CD4-positive, alpha-beta T cell treated with Interleukin-15 for 1 hour (primary cell): ENCODE measurements at regions not wholly inside any gene's neighbourhood (a gene's known extent, or its start where the extent isn't known, plus 50 kb on each side); places are given as distances from the start of the nearest gene placed in this dataset.

Experiments
- DNase-seq: peaks from one replicate; pipeline ENCODE4 v3.0.0-alpha.2; 2020

GRCh38 chr17:72262766-72263165 is 141.9 kb downstream of the SOX9 start:
- no peak for DNase-seq

DNA sequence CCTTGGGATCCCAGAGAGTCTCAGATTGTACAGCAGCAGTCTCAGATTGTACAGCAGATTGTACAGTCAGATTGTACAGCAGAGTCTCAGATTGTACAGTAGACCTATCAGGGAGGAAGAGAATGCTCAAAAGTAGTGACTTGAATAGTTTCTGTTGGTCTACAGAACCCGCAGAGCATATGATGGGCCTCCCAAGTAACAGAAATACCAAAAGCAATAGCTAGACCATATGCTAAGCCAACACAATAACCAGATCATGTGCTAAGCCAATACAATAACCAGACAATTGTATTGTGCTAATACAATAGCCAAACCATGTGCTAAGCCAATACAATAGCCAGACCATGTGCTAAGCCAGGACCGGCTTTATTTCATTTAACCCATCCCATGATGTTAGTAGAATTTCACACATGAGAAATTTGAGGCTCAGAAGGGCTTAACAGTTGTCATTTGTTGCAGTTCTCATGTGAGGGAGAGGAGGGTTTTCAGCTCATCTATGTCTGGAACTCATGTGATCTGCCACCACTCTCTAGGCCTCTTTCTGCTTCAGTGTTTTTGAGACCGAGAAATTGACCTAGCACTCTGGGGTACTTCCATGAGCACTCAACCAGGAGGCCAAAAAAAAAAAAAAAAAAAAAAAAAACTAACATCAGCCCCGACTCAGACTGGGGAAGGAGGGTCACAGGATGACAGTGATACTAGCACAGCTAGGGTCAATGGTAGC is 144.0 kb downstream of the SOX9 start:
- no peak for DNase-seq

GRCh38 chr17:72266112-72266775 is 145.4 kb downstream of the SOX9 start:
- no peak for DNase-seq

DNA sequence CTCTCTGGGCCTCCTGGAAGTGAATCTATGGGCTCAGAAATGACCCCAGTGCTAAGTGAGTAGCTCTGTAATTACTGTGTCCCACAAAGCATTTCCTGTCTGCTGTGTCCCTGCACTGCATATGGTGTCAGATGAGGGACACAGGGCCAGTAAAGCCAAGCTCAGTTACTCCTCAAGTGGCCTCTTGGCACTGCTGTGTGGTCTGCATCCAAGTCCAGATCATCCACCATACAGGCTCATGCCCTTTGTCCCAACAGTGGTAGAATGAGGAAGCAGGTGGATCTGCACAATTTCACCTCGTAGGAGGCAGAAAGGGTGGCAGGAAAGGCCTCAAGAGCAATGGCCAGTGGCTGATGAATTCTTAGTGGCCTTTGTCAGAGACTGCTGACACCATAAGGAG is 146.8 kb downstream of the SOX9 start:
- DNase-seq = no peak

GRCh38 chr17:72268431-72268830 is 147.6 kb downstream of the SOX9 start:
- no peak for DNase-seq

- no peak for DNase-seq
These were observed 149.6 kb downstream of the SOX9 start for GRCh38 chr17:72270273-72270924.

- DNase-seq = no peak
These were observed 150.8 kb downstream of the SOX9 start for GRCh38 chr17:72271603-72272002.

DNA sequence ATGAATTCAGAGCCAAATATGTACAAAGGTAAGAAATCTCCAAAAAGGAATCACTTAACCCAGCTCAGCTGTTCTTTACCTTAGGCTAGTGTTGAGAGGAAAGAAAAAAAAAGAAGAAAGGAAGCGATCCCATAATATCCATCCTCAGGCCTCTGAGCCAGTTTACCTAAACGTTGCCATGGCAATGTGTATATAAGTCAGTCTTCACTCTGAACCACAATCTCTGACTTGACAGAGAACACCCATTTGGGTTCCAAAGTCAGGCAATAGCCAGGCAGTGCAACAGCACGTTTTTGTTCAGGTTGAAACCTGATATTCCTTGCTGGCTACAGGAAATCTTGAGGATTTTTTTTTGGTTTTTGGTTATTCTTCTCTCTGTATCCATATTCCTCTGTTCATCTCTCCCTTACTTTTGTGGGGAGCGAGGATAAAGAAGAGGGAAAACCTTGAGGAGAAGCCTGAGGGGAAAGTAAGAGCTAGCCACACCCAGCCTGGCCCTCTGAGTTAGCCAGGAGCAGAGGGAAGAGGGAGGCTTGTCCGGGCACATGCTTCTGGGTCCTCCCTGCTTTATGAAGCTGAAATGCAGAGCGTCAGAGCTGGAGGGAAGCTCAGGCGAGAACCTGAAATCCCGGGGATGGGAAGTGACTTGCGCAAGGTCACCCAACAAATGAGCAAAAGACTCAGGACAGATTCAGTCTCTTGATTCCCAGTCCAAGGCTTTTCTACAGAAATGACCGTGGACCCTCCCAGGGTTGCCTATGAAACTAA is 152.7 kb downstream of the SOX9 start:
- DNase-seq = no peak

DNA sequence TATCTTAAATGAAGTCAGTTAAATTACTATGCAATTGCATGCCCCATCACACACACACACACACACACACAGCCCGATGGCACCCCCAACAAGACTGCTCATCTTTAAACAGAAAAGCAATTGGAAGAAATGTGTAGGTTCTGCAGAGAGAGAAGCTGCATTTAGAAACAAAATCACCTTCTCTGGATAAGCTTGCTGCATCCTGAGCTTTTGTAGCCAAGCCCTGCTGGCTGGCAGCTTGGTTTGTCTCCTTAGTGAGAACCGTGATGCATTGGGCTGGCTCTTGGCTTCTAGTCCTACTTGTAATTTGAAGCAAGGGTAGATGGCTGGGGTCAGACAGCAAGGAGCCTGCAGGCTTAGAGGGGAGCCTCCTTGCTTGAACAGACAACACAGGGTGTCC is 153.8 kb downstream of the SOX9 start:
- DNase-seq = no peak

GRCh38 chr17:72280881-72281280 is 160.1 kb downstream of the SOX9 start:
- no peak for DNase-seq

- no peak for DNase-seq
These were observed 161.7 kb downstream of the SOX9 start for GRCh38 chr17:72282439-72283029.

DNA sequence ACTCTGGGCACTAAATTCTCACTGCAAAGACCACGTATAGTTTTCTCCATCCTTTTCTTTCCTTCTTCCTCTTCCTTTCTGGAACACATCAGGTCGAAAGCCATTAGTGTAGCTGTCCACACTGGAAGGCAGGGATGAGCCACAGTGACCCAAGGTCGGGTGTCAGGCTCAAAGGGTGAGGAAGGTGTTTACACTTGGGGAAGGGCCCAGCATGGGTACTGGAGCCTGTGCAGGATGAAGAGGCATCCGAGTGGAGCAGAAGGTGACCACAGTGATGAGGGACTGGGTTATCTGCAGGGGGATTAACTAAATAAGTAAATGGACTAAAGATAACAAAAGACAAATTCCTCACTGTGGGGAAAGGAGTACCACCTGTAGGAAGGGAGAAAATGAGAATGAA is 164.0 kb downstream of the SOX9 start:
- no peak for DNase-seq

DNA sequence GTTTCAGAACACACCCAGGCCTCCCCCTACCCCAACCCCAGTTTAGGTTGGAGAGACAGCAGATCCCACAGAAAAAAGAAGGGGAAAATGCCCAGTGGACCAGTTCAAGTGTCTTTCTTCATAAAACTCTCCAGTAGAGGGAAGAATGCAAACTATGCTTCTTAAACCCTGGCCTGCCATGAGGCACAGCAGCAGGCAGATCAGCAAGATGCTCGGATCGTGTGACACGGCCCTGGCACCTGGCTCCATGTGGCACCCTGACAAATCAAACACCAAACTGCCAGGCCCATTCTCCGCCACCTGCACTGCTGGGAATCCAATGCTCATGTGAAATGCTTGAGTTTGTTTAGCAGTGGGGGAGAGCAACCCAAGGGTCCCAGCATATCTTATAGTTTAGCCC is 166.8 kb downstream of the SOX9 start:
- no peak for DNase-seq

GRCh38 chr17:72294487-72294893 is 173.7 kb downstream of the SOX9 start:
- DNase-seq = no peak

DNA sequence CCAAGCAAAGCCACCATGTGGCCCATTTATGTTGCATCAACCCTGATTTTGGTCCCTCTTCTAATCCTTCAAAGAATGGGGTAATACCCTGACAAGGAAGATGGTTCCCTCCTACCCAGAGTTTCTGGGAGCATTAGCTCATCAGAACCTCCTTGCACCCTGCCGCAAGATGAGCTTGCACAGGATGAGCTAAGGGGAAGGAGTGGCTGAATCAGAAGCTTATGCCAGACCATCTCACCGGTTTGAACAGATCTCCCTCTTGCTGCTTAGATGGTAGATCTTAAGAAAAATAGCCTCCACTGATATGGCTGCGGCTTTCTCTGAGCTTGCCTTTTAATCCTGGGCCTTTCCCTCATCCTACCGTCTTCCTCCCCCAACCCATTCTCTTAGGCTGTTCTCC is 175.1 kb downstream of the SOX9 start:
- DNase-seq = no peak

DNA sequence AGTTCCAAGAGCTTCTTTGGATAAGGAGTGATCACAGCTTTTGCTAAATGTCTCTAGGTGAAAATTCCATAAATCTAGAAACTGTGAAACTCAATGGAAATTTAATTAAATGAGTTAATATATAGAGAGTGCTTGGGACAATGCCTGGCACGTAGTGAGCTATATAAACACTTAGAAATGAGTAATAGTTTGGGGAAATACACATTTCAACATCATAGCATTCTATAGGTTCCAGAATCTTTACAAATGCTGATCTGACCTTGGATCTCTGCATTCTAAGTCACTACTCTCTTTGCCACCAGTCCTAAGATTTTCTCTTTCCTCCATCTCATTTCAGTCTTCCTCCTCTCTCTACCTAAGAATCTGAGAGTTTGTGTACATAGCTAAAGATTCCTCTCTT is 175.6 kb downstream of the SOX9 start:
- no peak for DNase-seq

GRCh38 chr17:72297326-72298115 is 176.7 kb downstream of the SOX9 start:
- no peak for DNase-seq

DNA sequence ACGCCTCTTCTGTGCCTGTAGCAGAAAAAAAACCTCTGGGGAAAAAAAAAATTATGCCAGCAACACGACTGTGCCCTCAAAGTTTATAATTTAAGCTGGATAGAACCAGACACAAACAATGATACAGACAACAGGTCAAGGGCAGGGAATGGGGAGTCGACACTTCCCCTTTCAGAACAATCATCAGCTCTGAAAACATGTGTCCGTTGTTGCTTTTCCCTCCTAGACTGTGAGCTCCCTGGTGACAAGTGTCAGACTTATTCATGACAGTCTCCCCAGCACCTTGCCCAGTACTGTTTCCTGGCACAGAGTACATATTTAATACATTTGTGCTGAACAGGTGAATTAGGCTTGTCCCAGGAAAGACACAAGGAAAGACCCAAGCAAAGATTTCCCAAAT is 178.3 kb downstream of the SOX9 start:
- DNase-seq = no peak

DNA sequence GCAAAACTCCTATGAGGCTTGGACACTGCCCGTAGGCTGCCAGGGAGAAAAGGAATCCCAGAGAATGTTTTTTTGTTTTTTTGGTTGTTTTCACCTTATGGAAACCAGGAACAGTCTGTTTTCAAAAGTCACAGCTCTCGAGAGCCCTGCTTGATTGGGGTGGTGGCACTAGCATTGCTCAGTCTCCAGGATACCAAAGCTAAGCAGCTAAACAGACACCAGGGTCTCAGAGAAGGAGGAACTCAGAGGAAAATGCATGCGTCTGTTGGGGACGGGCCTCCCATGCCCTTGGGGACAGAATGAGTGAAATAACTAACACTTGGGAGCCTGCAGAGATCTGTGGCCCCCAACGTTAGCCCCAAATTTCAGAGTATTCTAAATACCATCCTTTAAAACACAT is 178.8 kb downstream of the SOX9 start:
- no peak for DNase-seq

- no peak for DNase-seq
These were observed 181.1 kb downstream of the SOX9 start for GRCh38 chr17:72301887-72302286.

DNA sequence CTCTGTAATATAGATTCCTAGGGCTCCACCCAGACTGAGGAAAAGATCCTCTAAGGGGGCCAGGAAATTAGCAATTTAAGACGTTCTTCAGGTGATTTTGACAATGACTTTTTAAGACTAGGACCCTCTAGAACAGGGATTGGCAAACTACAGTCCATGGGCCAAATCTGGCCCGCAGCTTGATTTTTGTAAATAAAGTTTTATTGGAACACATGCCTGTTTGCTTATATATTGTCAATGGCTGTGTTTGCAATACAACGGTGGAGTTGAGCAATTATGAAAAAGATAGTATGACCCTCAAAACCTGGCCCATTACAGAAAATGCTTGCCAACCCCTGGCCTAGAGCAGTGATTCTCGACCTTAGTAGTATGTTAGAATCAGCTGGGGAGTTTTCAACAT is 181.9 kb downstream of the SOX9 start:
- DNase-seq = no peak
